ENCODE measurements at regions not wholly inside any gene's neighbourhood (a gene's known extent, or its start where the extent isn't known, plus 50 kb on each side); places are given as distances from the start of the nearest gene placed in this dataset.

GRCh38 chr10:90204131-90204955, 503.0 kb downstream of the KIF20B start:
- WGBS, 2 donors, result 77 to 81% methylated on average over 6 of the region's 6 CpGs
- TF ChIP-seq CTCF (IDR thresholded peaks at IDR 0.05; ENCODE audit: control extremely low read depth, extremely low read depth), result no peak

GRCh38 chr10:90204956-90205314, 503.5 kb downstream of the KIF20B start:
- Histone ChIP-seq H3K4me3 (no peak overlapping the region), H3K9ac (ENCODE audit: insufficient read depth in 1 of 2, low read length in 2 of 2) (no peak overlapping the region), H3K27me3 (ENCODE audit: control insufficient read depth in 3 of 3, insufficient read depth in 3 of 3, low read length in 2 of 3) (no peaks in the 10 kb centered on the region), H3K36me3 (ENCODE audit: control insufficient read depth in 4 of 4, insufficient read depth in 4 of 4, low read length in 4 of 4) (no peaks in the 10 kb centered on the region), H3K27ac (ENCODE audit: low read depth in 1 of 2, low read length in 1 of 2) (no peak overlapping the region), H3K4me1 (ENCODE audit: control insufficient read depth in 5 of 5, insufficient read depth in 5 of 5, low read length in 5 of 5) (no peaks in the 10 kb centered on the region), H3K9me3 (ENCODE audit: control insufficient read depth in 4 of 4, insufficient read depth in 3 of 4, low read length in 3 of 4) (no peaks in the 10 kb centered on the region)
- no peak for DNase-seq
- no peak for TF ChIP-seq CTCF (IDR thresholded peaks at IDR 0.05; ENCODE audit: control extremely low read depth, extremely low read depth)
- no peak for ATAC-seq (ENCODE audit: insufficient read depth, low FRiP score)

More at GRCh38 chr10:90204131-90204955, 503.0 kb downstream of the KIF20B start:
- no peaks in the 10 kb centered on the region for H3K36me3 ChIP-seq (ENCODE audit: control insufficient read depth in 4 of 4, insufficient read depth in 4 of 4, low read length in 4 of 4)
- no peaks in the 10 kb centered on the region for H3K4me1 ChIP-seq (ENCODE audit: control insufficient read depth in 5 of 5, insufficient read depth in 5 of 5, low read length in 5 of 5)
- ATAC-seq (ENCODE audit: insufficient read depth, low FRiP score) (no peak), DNase-seq (no peak)
- no peak overlapping the region for H3K4me3 ChIP-seq
- H3K9ac ChIP-seq (ENCODE audit: insufficient read depth in 1 of 2, low read length in 2 of 2), result no peak overlapping the region
- H3K27ac ChIP-seq (ENCODE audit: low read depth in 1 of 2, low read length in 1 of 2), result no peak overlapping the region
- H3K9me3 ChIP-seq (ENCODE audit: control insufficient read depth in 4 of 4, insufficient read depth in 3 of 4, low read length in 3 of 4), result no peaks in the 10 kb centered on the region
- no peaks in the 10 kb centered on the region for H3K27me3 ChIP-seq (ENCODE audit: control insufficient read depth in 3 of 3, insufficient read depth in 3 of 3, low read length in 2 of 3)

- no peaks in the 10 kb centered on the region for H3K9me3 ChIP-seq (ENCODE audit: control insufficient read depth in 4 of 4, insufficient read depth in 3 of 4, low read length in 3 of 4)
- ATAC-seq (ENCODE audit: insufficient read depth, low FRiP score), result no peak
Measured at GRCh38 chr10:90205340-90205739, 503.9 kb downstream of the KIF20B start.

More at GRCh38 chr10:90205340-90205739, 503.9 kb downstream of the KIF20B start:
- Histone ChIP-seq H3K27ac (ENCODE audit: low read depth in 1 of 2, low read length in 1 of 2) (no peak overlapping the region), H3K27me3 (ENCODE audit: control insufficient read depth in 3 of 3, insufficient read depth in 3 of 3, low read length in 2 of 3) (no peaks in the 10 kb centered on the region), H3K4me1 (ENCODE audit: control insufficient read depth in 5 of 5, insufficient read depth in 5 of 5, low read length in 5 of 5) (no peaks in the 10 kb centered on the region), H3K9ac (ENCODE audit: insufficient read depth in 1 of 2, low read length in 2 of 2) (no peak overlapping the region), H3K36me3 (ENCODE audit: control insufficient read depth in 4 of 4, insufficient read depth in 4 of 4, low read length in 4 of 4) (no peaks in the 10 kb centered on the region), H3K4me3 (no peak overlapping the region)
- 92 to 96% methylated on average over 3 of the region's 3 CpGs for WGBS, 2 donors
- TF ChIP-seq CTCF (IDR thresholded peaks at IDR 0.05; ENCODE audit: control extremely low read depth, extremely low read depth), result no peak
- no peak for DNase-seq
